C4-2B (cell line): ENCODE measurements at regions not wholly inside any gene's neighbourhood (a gene's known extent, or its start where the extent isn't known, plus 50 kb on each side); places are given as distances from the start of the nearest gene placed in this dataset.

Experiments used
- H3K27ac ChIP-seq: fragments of 450-650 bp; 2 replicates; pipeline ENCODE4 v1.5.1; 2017
- CTCF ChIP-seq: fragments of 450-650 bp; conservative IDR thresholded peaks from 2 replicates; pipeline ENCODE4 v1.5.1; 2017; ENCODE audit warnings: mild to moderate bottlenecking
- ZFX ChIP-seq: fragments of 450-650 bp; IDR thresholded peaks from 2 replicates; pipeline ENCODE4 v1.6.1; 2017

GRCh38 chr1:80882553-80882952, 918.2 kb upstream of the ADGRL2 start:
- H3K27ac ChIP-seq = no peak overlapping the region
- TF ChIP-seq ZFX (no peak), CTCF (no peak)

GRCh38 chr1:80878343-80878742, 922.4 kb upstream of the ADGRL2 start:
- TF ChIP-seq ZFX (no peak), CTCF (no peak)
- H3K27ac ChIP-seq = no peak overlapping the region

GRCh38 chr1:80876035-80876434, 924.7 kb upstream of the ADGRL2 start:
- no peak overlapping the region for H3K27ac ChIP-seq
- no peak for TF ChIP-seq CTCF
- TF ChIP-seq ZFX = no peak

- no peak for TF ChIP-seq ZFX
- TF ChIP-seq CTCF = no peak
- no peak overlapping the region for H3K27ac ChIP-seq
Measured at GRCh38 chr1:80869299-80869698, 931.4 kb upstream of the ADGRL2 start.

GRCh38 chr1:80847904-80848303, 952.8 kb upstream of the ADGRL2 start:
- H3K27ac ChIP-seq = no peak overlapping the region
- TF ChIP-seq CTCF (no peak), ZFX (no peak)

- no peak overlapping the region for H3K27ac ChIP-seq
- TF ChIP-seq CTCF (no peak), ZFX (no peak)
Measured at GRCh38 chr1:80846966-80847365, 953.8 kb upstream of the ADGRL2 start.

- no peak overlapping the region for H3K27ac ChIP-seq
- TF ChIP-seq ZFX (no peak), CTCF (no peak)
Measured at GRCh38 chr1:80842796-80843195, 957.9 kb upstream of the ADGRL2 start.
